VCaP (cell line): ENCODE measurements at regions not wholly inside any gene's neighbourhood (a gene's known extent, or its start where the extent isn't known, plus 50 kb on each side); places are given as distances from the start of the nearest gene placed in this dataset.

Experiments
- H3K27ac ChIP-seq: fragments of 450-650 bp; 2 replicates; pipeline ENCODE4 v1.5.1; 2017
- TF ChIP-seq, protein P1 (sequence below): fragments of 450-650 bp; conservative IDR thresholded peaks from 2 replicates; pipeline ENCODE4 v1.5.1; 2017; ENCODE audit warnings: mild to moderate bottlenecking, moderate library complexity

DNA sequence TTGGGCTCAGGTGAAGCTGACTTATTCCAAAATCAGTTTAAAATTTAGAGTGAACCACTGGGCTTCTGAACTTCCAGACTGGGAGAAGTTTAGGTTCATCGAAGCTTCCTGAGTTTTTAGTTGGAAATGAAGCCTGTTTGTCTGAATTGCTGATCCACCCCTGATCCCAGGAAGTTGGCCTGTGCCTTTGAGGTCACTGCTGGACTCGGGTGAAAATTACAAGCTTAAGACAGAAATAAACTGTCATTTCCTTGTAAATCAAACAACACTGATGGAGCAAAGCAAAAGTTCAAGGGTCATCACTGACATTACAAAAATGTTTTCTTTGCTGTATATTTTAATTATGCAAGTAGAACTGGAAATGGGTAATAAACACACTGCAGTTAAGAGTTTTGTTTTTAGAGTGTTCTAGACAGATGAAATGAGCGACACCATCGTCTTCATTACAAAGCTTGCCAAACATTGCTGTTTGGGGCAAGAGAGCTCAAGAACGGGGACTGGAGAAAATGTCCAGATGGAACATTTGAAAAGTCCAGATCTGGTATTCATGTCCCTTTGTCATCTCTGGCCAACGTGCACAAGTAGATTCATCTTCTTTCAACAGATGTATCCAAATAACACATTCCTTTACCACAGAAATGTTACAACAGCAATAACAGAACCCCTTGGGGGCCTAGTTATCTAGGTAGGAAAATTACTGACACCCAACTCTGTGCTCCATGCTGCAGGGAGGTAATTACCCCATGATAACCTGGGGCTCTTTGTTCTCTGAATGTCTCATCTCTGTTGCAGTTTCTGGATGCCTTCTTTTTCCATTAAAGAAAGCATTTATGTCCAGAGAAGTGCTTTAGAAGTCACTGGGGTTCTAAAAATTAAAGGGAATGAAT is 142.4 kb upstream of the ERCC6L2 start:
- TF ChIP-seq, protein P1, sequence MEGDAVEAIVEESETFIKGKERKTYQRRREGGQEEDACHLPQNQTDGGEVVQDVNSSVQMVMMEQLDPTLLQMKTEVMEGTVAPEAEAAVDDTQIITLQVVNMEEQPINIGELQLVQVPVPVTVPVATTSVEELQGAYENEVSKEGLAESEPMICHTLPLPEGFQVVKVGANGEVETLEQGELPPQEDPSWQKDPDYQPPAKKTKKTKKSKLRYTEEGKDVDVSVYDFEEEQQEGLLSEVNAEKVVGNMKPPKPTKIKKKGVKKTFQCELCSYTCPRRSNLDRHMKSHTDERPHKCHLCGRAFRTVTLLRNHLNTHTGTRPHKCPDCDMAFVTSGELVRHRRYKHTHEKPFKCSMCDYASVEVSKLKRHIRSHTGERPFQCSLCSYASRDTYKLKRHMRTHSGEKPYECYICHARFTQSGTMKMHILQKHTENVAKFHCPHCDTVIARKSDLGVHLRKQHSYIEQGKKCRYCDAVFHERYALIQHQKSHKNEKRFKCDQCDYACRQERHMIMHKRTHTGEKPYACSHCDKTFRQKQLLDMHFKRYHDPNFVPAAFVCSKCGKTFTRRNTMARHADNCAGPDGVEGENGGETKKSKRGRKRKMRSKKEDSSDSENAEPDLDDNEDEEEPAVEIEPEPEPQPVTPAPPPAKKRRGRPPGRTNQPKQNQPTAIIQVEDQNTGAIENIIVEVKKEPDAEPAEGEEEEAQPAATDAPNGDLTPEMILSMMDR: no peak
- no peak overlapping the region for H3K27ac ChIP-seq

DNA sequence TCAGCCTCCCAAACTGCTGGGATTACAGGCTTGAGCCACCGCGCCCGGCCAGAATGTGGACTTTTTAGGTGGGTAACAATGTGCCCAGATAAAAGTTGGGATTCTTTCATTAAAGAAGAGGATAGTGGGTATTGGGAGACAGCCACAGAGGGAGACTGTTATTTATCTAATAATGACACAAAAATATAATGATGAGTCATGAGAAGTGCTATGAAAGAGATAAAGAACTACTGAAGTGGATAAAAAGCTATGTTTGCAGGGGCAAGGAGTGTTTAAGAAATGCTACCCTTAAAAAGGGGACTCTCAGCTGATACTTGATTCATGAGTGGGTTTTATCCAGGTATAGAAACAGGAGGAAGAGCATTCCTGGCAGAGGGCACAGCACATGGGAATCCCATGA is 143.6 kb upstream of the ERCC6L2 start:
- TF ChIP-seq, protein P1: no peak

DNA sequence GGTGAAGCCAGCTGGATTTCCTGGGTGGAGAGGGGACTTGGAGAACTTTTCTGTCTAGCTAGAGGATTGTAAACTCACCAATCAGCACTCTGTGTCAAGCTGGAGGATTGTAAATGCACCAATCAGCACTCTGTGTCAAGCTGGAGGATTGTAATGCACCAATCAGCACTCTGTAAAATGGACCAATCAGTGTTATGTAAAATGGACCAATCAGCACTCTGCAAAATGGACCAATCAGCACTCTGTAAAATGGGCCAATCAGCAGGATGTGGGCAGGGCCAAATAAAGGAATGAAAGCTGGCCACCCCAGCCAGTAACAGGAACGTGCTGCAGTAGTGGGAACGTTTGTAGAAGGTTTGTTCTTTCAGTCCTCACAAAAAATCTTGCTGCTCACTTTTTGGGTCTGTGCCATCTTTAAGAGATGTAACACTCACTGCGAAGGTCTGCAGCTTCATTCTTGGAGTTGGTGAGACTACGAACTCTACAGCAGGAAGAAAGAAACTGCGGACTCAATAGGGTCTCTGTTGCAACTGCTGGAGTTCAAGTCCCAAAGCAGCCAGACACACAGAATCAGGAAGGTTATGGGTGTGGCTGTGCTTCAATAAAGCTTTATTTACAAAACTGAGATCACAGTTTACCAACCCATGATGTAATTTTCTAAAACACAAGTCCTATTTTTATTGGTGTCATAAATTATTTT is 145.7 kb upstream of the ERCC6L2 start:
- TF ChIP-seq, protein P1: no peak
- H3K27ac ChIP-seq: no peak overlapping the region

More for the DNA sequence above, 143.6 kb upstream of the ERCC6L2 start:
- no peak overlapping the region for H3K27ac ChIP-seq

DNA sequence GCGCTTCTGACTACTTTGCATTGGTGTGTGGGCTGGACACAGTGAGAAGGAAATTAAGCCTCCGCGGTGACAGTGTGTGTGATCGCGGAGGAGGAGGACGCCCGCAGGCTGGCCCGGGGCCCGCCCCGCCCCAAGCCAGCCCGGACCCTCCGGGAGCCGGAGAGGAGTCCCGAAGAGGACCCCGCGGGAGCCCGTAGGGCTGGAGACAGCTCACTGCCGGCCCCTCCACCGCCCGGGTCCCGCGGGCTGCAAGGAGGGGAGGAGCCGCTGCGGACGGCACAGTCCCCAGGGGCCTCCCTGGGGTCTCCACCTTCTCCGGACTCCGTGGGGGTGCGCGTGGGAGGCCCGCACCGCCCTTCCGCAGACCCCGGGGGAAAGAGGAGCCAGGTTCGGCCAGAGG is 146.4 kb upstream of the ERCC6L2 start:
- no peak overlapping the region for H3K27ac ChIP-seq
- TF ChIP-seq, protein P1: no peak

DNA sequence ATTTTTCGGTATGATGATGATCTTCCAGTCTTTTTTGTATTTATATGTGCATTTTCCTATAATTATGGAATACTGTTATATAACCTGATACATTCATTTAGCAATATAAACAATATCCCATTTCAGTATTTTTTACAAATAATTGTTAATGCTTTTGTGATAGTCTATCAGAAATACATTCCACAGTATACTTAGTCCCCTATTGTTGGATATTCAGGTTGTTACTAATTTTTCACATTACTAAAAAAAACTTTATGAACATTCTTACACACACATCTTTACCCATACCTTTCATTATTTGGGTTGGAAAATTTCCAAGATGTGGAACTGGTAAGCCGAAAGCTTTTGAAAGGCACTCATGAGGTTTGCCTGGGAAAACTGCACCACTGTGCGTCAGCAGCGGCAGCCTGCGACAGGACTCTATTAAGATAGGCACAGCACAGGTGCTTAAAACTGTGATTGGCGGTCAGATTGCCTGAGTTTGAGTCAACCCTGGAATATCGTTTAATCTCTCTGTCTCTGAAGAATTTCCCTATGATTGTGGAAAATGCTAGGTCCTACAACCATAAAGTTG is 147.5 kb upstream of the ERCC6L2 start:
- TF ChIP-seq, protein P1: no peak
- H3K27ac ChIP-seq: no peak overlapping the region

DNA sequence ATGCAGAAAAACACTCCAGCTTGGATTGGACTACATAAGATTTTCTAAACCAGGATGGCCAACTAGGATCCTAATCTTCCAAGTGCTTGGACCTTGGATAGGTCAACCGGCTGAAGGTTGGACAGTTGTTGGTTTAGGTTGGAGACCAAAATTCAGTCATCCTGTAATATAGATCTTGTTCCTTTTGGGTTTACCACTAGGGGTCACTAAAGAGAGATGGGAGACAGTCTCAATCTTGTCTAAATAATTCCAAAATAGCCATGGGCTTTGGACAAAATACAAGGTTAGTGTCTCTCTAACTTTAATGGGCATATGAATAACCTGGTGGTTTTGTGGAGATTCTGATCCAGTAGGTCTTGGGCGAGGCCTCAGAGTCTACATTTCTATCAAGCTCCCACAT is 148.7 kb upstream of the ERCC6L2 start:
- TF ChIP-seq, protein P1: peak; percentile 44

DNA sequence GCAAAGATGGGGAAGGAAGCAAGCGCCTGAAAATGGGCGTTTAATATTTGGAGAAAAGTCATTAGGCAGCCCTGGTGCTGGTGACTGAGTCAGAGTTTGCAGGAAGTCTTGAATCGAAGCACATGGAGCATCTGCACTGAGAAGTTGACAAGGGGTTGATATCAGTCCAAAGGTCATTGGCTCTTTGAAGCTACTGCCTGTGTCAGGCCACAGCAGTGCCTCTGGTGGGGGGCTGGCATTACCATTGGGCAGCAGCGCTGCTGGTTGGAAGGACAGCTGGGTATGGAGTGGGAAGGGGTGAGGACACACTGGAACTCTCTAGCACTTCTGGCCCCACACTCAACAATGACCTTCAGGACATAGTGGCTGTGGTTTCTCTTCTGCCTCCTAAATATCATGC is 150.4 kb upstream of the ERCC6L2 start:
- no peak overlapping the region for H3K27ac ChIP-seq
- TF ChIP-seq, protein P1: no peak

More for the DNA sequence above, 148.7 kb upstream of the ERCC6L2 start:
- no peak overlapping the region for H3K27ac ChIP-seq
